ENCODE measurements at regions not wholly inside any gene's neighbourhood (a gene's known extent, or its start where the extent isn't known, plus 50 kb on each side); places are given as distances from the start of the nearest gene placed in this dataset.

DNA sequence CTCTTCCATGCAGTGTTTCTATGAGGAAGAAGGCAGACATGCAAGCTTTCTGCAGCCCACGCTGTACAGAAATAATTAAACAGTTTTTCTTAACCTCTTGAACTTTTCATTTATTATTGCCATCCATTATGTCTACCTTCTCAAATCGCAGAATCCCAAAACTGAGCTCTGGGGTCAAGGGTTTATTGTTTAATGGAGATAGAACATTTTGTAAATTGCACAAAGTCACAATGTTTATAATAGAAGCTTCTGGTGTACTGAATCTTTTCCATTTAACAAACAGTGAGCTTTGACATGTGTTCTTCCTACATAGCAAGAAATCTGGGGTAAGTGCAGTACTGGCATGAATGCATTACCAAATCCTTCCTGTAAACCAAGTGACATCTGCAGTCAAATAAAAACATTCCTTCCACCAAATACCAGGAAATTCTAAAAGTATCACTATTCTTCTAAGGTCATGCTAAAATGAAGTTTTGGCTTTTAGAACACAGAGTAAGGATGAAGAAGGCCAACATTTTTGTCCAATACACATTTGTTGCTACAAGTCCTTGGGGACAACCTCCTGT, 385.3 kb upstream of the DDHD1 start:
- Histone ChIP-seq H3K79me1 (ENCODE audit: insufficient read depth, low read depth, low read length, poor library complexity, severe bottlenecking) (no peaks in the 10 kb centered on the region), H3K9me3 (ENCODE audit: control insufficient read depth, low read depth, low read length) (no peaks in the 10 kb centered on the region), H3K4me1 (ENCODE audit: insufficient read depth, low read length) (no peaks in the 10 kb centered on the region), H2BK120ac (ENCODE audit: low read depth, low read length, poor library complexity, severe bottlenecking) (no peak overlapping the region), H3K56ac (ENCODE audit: insufficient read length, low read depth, low read length) (no peak overlapping the region), H3K4ac (ENCODE audit: low read depth, low read length) (no peak overlapping the region), H4K20me1 (ENCODE audit: control insufficient read depth, insufficient read depth, insufficient read length) (no peaks in the 10 kb centered on the region), H2BK12ac (ENCODE audit: insufficient read length, low read depth, low read length) (no peak overlapping the region), H3K79me2 (ENCODE audit: insufficient read depth, low read length) (no peaks in the 10 kb centered on the region), H3T11ph (ENCODE audit: low read length) (no peak overlapping the region), H3K27me3 (ENCODE audit: insufficient read depth, low read length) (no peaks in the 10 kb centered on the region), H3K27ac (ENCODE audit: insufficient read length, low read depth, low read length) (no peak overlapping the region), H4K8ac (replicated peaks; ENCODE audit: insufficient read length, low read depth, low read length) (no peak overlapping the region), H2BK20ac (ENCODE audit: low read depth, low read length, poor library complexity, severe bottlenecking) (no peak overlapping the region), H2BK15ac (ENCODE audit: low read depth, low read length) (no peak overlapping the region), H4K5ac (ENCODE audit: insufficient read length, low read depth, low read length) (no peak overlapping the region), H2AK5ac (ENCODE audit: insufficient read length, low read length) (no peak overlapping the region), H3K23ac (ENCODE audit: insufficient read length, low read depth, low read length) (no peak overlapping the region), H3K4me2 (ENCODE audit: insufficient read depth, insufficient read length, low read length) (no peak overlapping the region), H2BK5ac (ENCODE audit: insufficient read length, low read length) (no peak overlapping the region), H3K9ac (ENCODE audit: extremely low read depth, insufficient read length, low read length) (no peak overlapping the region), H2AFZ (ENCODE audit: low read length) (no peak overlapping the region), H3K23me2 (ENCODE audit: insufficient read length, low read depth, low read length, poor library complexity, severe bottlenecking) (no peaks in the 10 kb centered on the region), H3K18ac (ENCODE audit: insufficient read length, low read depth, low read length) (no peak overlapping the region), H4K91ac (ENCODE audit: insufficient read length, low read depth, low read length) (no peak overlapping the region), H3K14ac (ENCODE audit: insufficient read depth, low read length) (no peak overlapping the region)
- no peaks in the 10 kb centered on the region for H3K36me3 Mint-ChIP-seq (ENCODE audit: insufficient read depth in 1 of 3, low read depth in 3 of 3)
- no peak overlapping the region for H3K27ac Mint-ChIP-seq
- H3K4me1 Mint-ChIP-seq: peaks cover 6 to 11% of the 10 kb centered on the region in 2 experiments
- WGBS (ENCODE audit: extremely low coverage, insufficient read length, low lambda C conversion rate): no CpG with 5 or more reads among the region's 2 CpGs
- H3K27me3 Mint-ChIP-seq (ENCODE audit: low read depth): no peaks in the 10 kb centered on the region
- no peak overlapping the region for H3K4me3 Mint-ChIP-seq
- DNase-seq: no peak
- H3K9me3 Mint-ChIP-seq: no peaks in the 10 kb centered on the region; a peak in 1 of 5 replicates
- TF ChIP-seq, protein P1, sequence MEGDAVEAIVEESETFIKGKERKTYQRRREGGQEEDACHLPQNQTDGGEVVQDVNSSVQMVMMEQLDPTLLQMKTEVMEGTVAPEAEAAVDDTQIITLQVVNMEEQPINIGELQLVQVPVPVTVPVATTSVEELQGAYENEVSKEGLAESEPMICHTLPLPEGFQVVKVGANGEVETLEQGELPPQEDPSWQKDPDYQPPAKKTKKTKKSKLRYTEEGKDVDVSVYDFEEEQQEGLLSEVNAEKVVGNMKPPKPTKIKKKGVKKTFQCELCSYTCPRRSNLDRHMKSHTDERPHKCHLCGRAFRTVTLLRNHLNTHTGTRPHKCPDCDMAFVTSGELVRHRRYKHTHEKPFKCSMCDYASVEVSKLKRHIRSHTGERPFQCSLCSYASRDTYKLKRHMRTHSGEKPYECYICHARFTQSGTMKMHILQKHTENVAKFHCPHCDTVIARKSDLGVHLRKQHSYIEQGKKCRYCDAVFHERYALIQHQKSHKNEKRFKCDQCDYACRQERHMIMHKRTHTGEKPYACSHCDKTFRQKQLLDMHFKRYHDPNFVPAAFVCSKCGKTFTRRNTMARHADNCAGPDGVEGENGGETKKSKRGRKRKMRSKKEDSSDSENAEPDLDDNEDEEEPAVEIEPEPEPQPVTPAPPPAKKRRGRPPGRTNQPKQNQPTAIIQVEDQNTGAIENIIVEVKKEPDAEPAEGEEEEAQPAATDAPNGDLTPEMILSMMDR (conservative IDR thresholded peaks at IDR 0.05): no peak
